Choroid plexus epithelial cell (primary cell): ENCODE measurements at regions not wholly inside any gene's neighbourhood (a gene's known extent, or its start where the extent isn't known, plus 50 kb on each side); places are given as distances from the start of the nearest gene placed in this dataset.

Experiments
- DNase-seq: peaks from one replicate; pipeline ENCODE4 v3.0.0-alpha.2; 2010; ENCODE audit warnings: low read depth
- H3K4me3 ChIP-seq: 2 replicates; pipeline ENCODE4 v1.5.1; 2011; ENCODE audit warnings: low read depth, mild to moderate bottlenecking, control low read depth, low read length, moderate library complexity
- CTCF ChIP-seq: conservative IDR thresholded peaks from 2 replicates; pipeline ENCODE4 v1.5.1; 2011; ENCODE audit warnings: low read depth, mild to moderate bottlenecking, control low read depth, inconsistent platforms, low read length, moderate library complexity

- no peak overlapping the region for H3K4me3 ChIP-seq
- TF ChIP-seq CTCF, result no peak
- DNase-seq, result no peak
Observed at GRCh38 chr12:90188857-90189256, 480.2 kb upstream of the ATP2B1 start.

GRCh38 chr12:90183201-90183600 lies 474.6 kb upstream of the ATP2B1 start:
- H3K4me3 ChIP-seq, result no peak overlapping the region
- TF ChIP-seq CTCF, result no peak
- no peak for DNase-seq

GRCh38 chr12:90181216-90181615 lies 472.6 kb upstream of the ATP2B1 start:
- DNase-seq, result peak; percentile 4
- no peak for TF ChIP-seq CTCF

GRCh38 chr12:90174956-90175355 lies 466.3 kb upstream of the ATP2B1 start:
- no peak overlapping the region for H3K4me3 ChIP-seq
- no peak for TF ChIP-seq CTCF
- DNase-seq, result no peak

More at GRCh38 chr12:90181216-90181615, 472.6 kb upstream of the ATP2B1 start:
- no peak overlapping the region for H3K4me3 ChIP-seq

GRCh38 chr12:90174198-90174510 lies 465.5 kb upstream of the ATP2B1 start:
- DNase-seq, result peak; percentile 50
- TF ChIP-seq CTCF, result no peak
- H3K4me3 ChIP-seq, result no peak overlapping the region

GRCh38 chr12:90173499-90174197 lies 465.0 kb upstream of the ATP2B1 start:
- no peak for DNase-seq
- no peak for TF ChIP-seq CTCF
- H3K4me3 ChIP-seq, result no peak overlapping the region

- no peak for TF ChIP-seq CTCF
- H3K4me3 ChIP-seq, result no peak overlapping the region
- DNase-seq, result no peak
Observed at GRCh38 chr12:90172524-90172923, 463.9 kb upstream of the ATP2B1 start.
